GM23338 (cell line): ENCODE measurements at regions not wholly inside any gene's neighbourhood (a gene's known extent, or its start where the extent isn't known, plus 50 kb on each side); places are given as distances from the start of the nearest gene placed in this dataset.

ENCODE experiments used
- CTCF ChIP-seq, 2 experiments: fragments of 200-600 bp in 1 of 2; sonication (generic) in 1 of 2; conservative IDR thresholded peaks; 2 replicates each; pipeline versions ENCODE4 v1.5.1 to v1.6.1; 2016 to 2017; ENCODE audit warnings: antibody characterized with exemption in 2 of 2, low read depth in 2 of 2, mild to moderate bottlenecking in 2 of 2, moderate library complexity in 1 of 2
- POLR2AphosphoS5 ChIP-seq: IDR thresholded peaks from 2 replicates; pipeline ENCODE4 v1.6.1; 2016; ENCODE audit warnings: antibody characterized with exemption, low read depth

GRCh38 chr2:19556648-19557047, 198.2 kb upstream of the OSR1 start:
- TF ChIP-seq POLR2AphosphoS5 = no peak
- TF ChIP-seq CTCF (conservative IDR thresholded peaks at IDR 0.05; ENCODE audit: low read depth in 2 of 2) = no peak
